ENCODE measurements at regions not wholly inside any gene's neighbourhood (a gene's known extent, or its start where the extent isn't known, plus 50 kb on each side); places are given as distances from the start of the nearest gene placed in this dataset.

DNA sequence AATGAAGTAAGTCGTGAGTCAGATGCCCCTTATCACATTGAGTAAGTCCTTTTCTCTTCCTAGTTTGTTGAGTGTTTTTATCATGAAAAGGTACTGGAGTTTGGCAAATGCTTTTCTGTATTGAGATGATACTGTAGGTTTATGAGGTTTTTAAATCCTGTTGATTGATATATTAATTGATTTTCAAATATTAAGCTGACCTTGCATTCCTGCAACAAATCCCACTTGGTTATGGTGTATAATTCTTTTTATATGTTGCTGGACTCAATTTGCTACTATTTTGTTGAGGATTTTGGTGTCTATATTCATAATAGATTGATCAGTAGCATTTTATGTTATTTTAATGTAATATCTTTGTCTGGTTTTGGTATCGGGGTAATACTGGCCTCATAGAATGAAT, 81.0 kb upstream of the BNC2 start:
- no peak for FAIRE-seq
- no peaks in the 10 kb centered on the region for H3K27me3 ChIP-seq (ENCODE audit: control insufficient read depth, insufficient read depth, low read length)
- TF ChIP-seq, protein P1, sequence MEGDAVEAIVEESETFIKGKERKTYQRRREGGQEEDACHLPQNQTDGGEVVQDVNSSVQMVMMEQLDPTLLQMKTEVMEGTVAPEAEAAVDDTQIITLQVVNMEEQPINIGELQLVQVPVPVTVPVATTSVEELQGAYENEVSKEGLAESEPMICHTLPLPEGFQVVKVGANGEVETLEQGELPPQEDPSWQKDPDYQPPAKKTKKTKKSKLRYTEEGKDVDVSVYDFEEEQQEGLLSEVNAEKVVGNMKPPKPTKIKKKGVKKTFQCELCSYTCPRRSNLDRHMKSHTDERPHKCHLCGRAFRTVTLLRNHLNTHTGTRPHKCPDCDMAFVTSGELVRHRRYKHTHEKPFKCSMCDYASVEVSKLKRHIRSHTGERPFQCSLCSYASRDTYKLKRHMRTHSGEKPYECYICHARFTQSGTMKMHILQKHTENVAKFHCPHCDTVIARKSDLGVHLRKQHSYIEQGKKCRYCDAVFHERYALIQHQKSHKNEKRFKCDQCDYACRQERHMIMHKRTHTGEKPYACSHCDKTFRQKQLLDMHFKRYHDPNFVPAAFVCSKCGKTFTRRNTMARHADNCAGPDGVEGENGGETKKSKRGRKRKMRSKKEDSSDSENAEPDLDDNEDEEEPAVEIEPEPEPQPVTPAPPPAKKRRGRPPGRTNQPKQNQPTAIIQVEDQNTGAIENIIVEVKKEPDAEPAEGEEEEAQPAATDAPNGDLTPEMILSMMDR (IDR thresholded peaks at IDR 0.05; ENCODE audit: insufficient read depth, low read length, severe bottlenecking) = no peak
- H3K36me3 ChIP-seq (ENCODE audit: control insufficient read depth, insufficient read depth, low read length) = no peaks in the 10 kb centered on the region
- no peak overlapping the region for H3K4me3 ChIP-seq (ENCODE audit: low read depth, low read length)
- DNase-seq (ENCODE audit: low read depth) = no peak

- DNase-seq (ENCODE audit: low read depth) (no peak), FAIRE-seq (no peak)
- TF ChIP-seq, protein P1 (IDR thresholded peaks at IDR 0.05; ENCODE audit: insufficient read depth, low read length, severe bottlenecking) = no peak
- H3K27me3 ChIP-seq (ENCODE audit: control insufficient read depth, insufficient read depth, low read length) = no peaks in the 10 kb centered on the region
- H3K36me3 ChIP-seq (ENCODE audit: control insufficient read depth, insufficient read depth, low read length) = no peaks in the 10 kb centered on the region
- H3K4me3 ChIP-seq (ENCODE audit: low read depth, low read length) = no peak overlapping the region
Observed at GRCh38 chr9:16950051-16950450, 79.6 kb upstream of the BNC2 start.

DNA sequence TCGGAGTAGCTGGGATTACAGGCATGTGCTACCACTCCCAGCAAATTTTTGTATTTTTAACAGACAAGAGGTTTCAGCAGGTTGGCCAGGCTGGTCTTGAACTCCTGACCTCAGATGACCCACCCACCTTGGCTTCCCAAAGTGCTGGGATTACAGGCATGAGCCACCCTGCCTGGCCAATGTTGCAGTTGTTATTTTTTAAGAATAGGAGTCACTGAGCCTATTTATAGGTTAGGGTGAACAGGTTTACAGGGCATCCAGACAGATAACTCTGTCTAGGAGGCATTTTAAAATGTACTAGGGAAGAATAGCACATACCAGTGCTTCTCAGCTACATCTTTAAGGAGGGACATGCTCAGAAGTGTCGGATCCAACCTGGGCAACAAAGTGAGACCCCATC, 60.1 kb upstream of the BNC2 start:
- no peak for FAIRE-seq
- Histone ChIP-seq H3K36me3 (ENCODE audit: control insufficient read depth, insufficient read depth, low read length) (no peaks in the 10 kb centered on the region), H3K27me3 (ENCODE audit: control insufficient read depth, insufficient read depth, low read length) (no peaks in the 10 kb centered on the region), H3K4me3 (ENCODE audit: low read depth, low read length) (no peak overlapping the region)
- TF ChIP-seq, protein P1 (IDR thresholded peaks at IDR 0.05; ENCODE audit: insufficient read depth, low read length, severe bottlenecking) = no peak
- DNase-seq (ENCODE audit: low read depth) = no peak

DNA sequence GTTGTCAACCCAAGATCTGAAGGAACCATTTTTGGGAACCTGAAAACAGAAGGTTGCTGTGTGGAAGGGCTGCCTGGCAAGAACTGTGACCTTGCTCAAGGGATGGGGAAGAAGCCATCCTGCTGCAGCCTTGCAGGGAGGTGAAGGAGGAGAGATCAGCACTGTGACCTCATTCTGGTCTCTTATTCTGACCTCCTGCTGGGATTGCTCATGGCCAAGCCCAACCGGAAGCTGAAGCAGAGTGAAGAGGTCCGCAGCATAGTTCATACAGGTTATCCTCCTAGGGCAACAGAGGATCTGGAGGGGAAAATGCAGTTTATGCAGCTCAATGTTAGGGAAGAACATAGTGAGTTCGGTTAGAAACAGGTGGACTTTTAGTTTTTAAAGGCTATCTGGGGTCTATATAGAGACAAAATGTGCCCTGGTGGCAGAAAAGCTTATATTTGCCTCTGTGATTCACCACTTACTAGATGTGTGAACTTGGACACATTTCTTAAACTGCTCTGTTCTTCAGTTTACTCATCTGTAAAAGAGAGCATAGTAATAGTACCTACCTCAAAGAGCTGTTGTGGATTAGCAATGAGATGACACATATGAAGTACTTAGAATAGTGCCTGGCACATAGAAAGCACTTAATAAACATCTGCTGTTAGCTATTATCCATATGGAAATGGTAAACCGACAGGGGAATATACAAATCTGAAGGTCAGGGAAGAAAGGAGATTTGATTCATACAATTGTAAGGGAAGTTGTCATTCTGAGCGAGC, 57.9 kb upstream of the BNC2 start:
- no peaks in the 10 kb centered on the region for H3K36me3 ChIP-seq (ENCODE audit: control insufficient read depth, insufficient read depth, low read length)
- no peaks in the 10 kb centered on the region for H3K27me3 ChIP-seq (ENCODE audit: control insufficient read depth, insufficient read depth, low read length)
- no peak for DNase-seq (ENCODE audit: low read depth)
- FAIRE-seq = no peak
- no peak overlapping the region for H3K4me3 ChIP-seq (ENCODE audit: low read depth, low read length)
- TF ChIP-seq, protein P1 (IDR thresholded peaks at IDR 0.05; ENCODE audit: insufficient read depth, low read length, severe bottlenecking) = no peak

DNA sequence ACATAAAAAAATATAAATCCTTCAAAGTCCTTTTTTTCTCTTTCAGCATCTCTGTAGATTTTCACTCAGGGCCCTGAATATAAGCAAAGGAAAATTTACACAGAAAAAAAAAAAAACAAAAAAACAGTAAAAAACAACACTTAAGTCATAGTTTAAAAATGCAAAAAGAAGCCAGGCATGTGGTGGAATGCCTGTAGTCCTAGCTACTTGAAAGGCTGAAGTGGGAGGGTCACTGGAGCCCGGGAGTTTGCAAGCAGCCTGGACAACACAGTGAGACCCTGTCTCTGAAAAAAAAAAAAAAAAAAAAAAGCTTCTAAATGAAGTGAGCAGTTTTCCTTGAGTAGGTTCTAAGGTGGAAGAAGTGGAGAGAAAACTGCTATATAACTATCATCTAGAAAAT, 55.0 kb upstream of the BNC2 start:
- no peak overlapping the region for H3K4me3 ChIP-seq (ENCODE audit: low read depth, low read length)
- FAIRE-seq (no peak), DNase-seq (ENCODE audit: low read depth) (no peak)
- H3K27me3 ChIP-seq (ENCODE audit: control insufficient read depth, insufficient read depth, low read length) = no peaks in the 10 kb centered on the region
- H3K36me3 ChIP-seq (ENCODE audit: control insufficient read depth, insufficient read depth, low read length) = no peaks in the 10 kb centered on the region
- TF ChIP-seq, protein P1 (IDR thresholded peaks at IDR 0.05; ENCODE audit: insufficient read depth, low read length, severe bottlenecking) = no peak

Measured in bronchial epithelial cell (primary cell).